Ramos (cell line): ENCODE measurements at regions not wholly inside any gene's neighbourhood (a gene's known extent, or its start where the extent isn't known, plus 50 kb on each side); places are given as distances from the start of the nearest gene placed in this dataset.

Experiments used
- in situ Hi-C: fragments of 300-500 bp; cut with MboI; formaldehyde crosslinking; loops from one replicate; pipeline ENCODE4 v1.14.3; 2022; ENCODE audit warnings: low sequenced_read_pairs; ENCODE audit not compliant: unreplicated experiment

GRCh38 chr4:64625438-64625837 is 216.2 kb upstream of the TECRL start:
- in situ Hi-C loops, result no loop called here

DNA sequence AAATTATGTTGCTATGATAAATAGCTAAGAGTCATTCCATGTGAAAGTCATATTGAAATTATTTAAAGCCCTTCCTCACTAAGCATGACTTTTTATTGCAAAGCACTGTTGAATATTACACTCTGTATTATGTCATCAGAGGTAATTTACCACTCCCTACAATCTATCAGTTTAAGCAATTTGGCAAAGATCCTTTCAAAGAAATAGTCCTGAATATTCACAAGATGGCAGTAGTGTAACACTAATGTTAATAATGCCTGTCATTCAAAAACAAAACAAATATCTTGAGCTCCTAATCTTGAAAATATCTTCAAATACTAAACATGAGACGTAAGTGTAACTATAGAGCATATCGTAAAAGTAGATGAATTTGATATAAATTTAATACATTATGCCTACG is 208.6 kb upstream of the TECRL start:
- in situ Hi-C loops, result no loop called here

GRCh38 chr4:64614276-64614675 is 205.0 kb upstream of the TECRL start:
- in situ Hi-C loops, result no loop called here

DNA sequence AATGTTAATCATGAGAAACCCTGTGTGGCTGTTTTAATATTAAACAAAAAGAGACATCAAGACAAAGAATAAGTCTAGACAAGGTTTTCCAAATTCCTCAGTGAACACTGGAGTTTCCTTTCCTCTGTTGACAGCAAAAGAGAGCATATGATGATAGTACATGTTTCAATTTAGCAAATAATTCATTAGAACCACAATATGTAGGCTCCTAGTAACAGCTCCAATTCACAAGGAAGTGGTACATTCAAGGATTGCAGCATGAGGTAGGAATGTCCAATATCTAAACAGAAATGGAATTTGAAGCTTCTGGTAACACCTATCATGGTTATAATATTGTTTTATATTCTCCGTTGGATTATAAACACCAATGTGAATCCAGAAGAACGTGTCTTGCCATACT is 203.8 kb upstream of the TECRL start:
- in situ Hi-C loops, result no loop called here

GRCh38 chr4:64598066-64598465 is 188.8 kb upstream of the TECRL start:
- in situ Hi-C loops, result no loop called here

DNA sequence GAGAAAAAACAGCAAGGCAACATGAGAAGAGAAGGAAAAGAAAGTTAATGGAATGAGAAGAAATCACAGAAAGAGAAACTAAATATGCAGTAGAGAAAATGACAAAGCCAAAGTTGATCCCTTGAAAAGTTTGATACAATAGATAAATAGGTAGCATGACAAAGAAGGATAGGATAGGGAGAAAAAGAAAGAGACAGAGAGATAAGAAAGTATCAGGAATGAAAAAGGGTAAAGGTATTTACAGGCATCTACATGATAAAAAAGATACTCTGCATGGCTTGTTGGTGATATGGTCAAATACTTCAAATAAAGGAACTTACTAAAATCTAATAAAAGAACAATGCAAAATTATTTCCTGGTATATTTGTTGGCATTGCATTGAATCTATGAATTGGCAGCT is 185.5 kb upstream of the TECRL start:
- in situ Hi-C loops, result no loop called here

- in situ Hi-C loops, result no loop called here
Observed at GRCh38 chr4:64588507-64588906, 179.3 kb upstream of the TECRL start.

DNA sequence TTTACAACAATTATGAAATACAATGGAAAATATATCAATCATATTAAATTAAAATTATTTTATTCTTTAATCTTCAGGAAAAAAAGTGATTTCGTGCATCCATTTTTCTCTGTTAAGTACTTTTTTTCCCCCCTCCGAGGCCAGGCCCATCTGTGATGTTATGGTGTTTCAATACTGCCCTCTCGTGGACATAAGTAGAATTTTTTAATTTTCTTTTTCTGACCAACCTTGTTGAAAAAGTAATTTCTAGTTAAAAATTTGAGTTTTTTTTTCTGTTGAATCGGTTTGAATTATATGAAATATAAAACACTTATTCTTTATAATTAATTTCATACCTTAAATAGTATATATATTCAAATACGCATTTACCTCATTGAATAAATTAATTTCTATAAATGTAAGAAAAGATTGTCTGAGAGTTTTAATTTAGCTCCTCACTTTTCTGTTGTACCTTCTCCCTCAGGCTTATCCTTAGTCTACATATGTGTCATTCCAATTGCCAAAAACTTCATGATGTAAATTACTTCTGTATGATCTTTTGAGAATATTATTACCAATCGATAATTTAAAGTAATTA is 175.8 kb upstream of the TECRL start:
- in situ Hi-C loops, result no loop called here

GRCh38 chr4:64584125-64584524 is 174.9 kb upstream of the TECRL start:
- in situ Hi-C loops, result no loop called here

DNA sequence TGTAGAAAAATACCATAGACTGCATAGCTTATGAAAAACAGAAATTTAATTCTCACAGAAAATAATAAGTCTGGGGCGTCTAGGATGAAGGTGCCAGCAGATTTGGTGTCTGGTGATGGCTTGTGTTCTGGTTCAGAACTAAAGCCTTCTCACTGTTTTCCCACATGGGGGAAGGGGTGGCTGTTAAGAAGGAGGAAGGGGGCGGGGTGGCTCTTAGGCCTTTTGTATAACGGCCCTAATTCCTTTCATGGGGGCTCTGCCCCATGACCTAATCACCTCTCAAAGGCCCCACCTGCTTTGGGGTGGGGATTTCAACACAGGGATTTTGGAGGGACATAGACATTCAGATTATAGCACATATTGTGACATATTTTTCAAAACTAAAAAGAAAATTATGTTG is 173.2 kb upstream of the TECRL start:
- in situ Hi-C loops, result no loop called here

GRCh38 chr4:64581422-64581821 is 172.2 kb upstream of the TECRL start:
- in situ Hi-C loops, result no loop called here

DNA sequence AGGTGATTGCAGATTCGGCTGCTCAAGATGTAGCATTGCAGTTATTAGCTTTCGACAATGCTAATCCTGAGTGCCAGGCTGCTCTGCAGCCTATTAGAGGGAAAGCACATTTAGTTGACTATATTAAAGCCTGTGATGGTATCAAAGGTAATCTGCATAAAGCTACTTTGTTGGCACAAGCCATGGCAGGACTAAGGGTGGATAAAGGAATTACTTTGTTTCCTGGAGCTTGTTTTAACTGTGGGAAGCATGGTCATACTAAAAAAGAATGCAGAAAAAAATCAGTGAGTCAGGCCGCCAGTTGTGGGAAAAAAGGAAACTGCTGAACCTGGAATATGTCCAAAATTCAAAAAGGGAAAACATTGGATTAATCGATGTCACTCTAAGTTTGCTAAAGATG is 154.9 kb upstream of the TECRL start:
- in situ Hi-C loops, result no loop called here

DNA sequence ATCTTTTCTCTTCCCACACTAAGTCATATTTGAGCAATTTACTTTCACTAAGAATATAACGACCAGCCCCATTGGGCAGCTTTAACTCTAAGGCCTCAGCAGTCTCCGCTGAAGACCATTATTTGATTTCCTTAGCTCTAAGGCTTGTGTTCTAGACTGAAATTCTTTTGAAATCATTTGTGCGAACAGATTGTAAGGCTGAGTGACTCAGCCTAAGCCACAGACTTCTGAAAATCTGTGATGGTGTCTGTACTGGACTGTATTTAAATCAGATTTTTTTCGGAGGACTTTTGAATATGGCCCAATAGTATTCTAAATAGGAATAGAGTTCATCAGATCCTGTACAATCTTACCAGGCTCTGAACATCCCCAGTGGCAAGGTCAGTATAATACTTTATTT is 150.3 kb upstream of the TECRL start:
- in situ Hi-C loops, result no loop called here

- in situ Hi-C loops, result no loop called here
Observed at GRCh38 chr4:64551125-64551524, 141.9 kb upstream of the TECRL start.

DNA sequence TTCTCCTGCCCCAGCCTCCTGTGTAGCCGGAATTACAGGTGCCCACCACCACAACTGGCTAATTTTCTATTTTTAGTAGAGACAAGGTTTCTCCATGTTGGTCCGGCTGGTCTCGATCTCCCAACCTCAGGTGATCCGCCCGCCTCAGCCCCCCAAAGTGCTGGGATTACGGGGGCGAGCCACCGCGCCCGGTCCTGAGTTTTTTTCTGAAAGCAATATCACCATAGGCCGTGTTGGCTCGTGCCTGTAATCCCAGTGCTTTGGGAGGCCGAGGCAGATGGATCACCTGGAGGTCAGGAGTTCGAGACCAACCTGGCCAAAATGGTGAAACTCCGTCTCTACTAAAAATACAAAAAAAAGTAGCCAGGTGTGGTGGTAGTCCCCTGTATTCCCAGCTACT is 136.3 kb upstream of the TECRL start:
- in situ Hi-C loops, result no loop called here

DNA sequence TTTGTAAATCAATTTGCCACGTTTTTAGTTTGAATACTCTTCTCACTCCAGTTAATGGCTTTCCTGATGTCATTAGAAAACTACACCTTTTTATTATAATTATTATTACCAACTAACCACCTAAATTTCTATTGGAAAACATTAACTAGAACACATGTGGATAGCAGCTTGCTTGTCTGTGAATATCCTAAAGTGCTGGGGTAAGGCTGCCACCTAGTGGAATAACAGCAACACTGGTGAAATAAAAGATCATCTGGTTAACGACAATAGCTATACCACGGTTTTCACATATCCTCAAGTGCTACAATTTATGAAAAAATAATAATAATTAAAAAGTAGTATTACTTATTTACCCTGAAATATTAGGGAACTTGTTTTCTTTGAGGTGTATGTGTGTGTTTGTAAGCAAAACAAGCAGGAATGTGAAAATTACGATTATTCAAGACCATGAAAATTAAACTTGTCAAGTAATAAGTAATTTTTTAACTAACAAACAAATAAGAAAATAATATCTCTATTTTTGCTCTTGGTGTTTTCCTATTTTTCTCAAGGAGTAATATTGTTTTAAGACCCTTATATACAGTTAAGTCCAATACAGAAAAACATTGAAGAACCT is 130.1 kb upstream of the TECRL start:
- in situ Hi-C loops, result loop anchor here (10.0 kb wide), 1 partner anchor 385 kb away; no protein-coding TSS in a partner anchor

DNA sequence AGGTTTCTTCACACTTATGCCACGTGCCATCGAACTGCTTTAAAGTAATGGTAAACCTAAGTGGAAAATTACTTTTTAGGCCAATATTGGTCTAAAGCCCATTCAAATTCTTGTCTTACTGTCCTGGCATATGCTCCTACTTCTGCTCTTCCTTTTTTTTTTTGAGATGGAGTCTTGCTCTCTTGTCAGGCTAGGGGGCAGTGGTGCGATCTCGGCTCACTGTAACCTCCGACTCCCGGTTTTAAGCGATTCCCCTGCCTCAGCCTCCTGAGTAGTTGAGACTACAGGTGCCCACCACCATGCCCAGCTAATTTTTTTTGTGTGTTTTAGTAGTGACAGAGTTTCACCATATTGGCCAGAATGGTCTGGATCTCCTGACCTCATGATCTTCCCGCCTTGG is 129.0 kb upstream of the TECRL start:
- in situ Hi-C loops, result loop anchor here (10.0 kb wide), 1 partner anchor 383 kb away; no protein-coding TSS in a partner anchor

GRCh38 chr4:64533637-64534036 is 124.4 kb upstream of the TECRL start:
- in situ Hi-C loops, result loop anchor here (10.0 kb wide), 1 partner anchor 379 kb away; no protein-coding TSS in a partner anchor

- in situ Hi-C loops, result loop anchor here (10.0 kb wide), 1 partner anchor 378 kb away; no protein-coding TSS in a partner anchor
Observed at GRCh38 chr4:64533159-64533558, 123.9 kb upstream of the TECRL start.

DNA sequence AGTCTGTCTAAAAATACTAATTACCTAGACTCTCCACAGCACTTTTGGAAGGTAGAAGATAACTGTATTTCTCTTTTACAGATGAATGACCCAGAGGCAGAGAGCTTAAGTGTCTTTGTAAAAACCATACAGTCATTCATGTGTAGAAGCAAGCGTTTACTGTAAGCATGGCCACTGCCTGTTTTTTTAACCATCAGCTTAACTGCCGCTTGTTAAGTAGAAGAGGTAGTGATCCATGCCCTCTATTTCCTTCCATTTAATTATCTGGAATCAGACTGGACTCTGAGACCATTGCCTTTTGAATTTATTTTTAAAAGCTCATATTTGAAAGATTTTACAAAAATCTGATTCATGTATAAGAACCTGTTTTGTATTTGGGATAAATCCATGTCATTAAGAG is 111.2 kb upstream of the TECRL start:
- in situ Hi-C loops, result no loop called here

GRCh38 chr4:64518600-64518999 is 109.3 kb upstream of the TECRL start:
- in situ Hi-C loops, result no loop called here

GRCh38 chr4:64516176-64516575 is 106.9 kb upstream of the TECRL start:
- in situ Hi-C loops, result no loop called here
